Ishikawa (cell line): ENCODE measurements at regions not wholly inside any gene's neighbourhood (a gene's known extent, or its start where the extent isn't known, plus 50 kb on each side); places are given as distances from the start of the nearest gene placed in this dataset.

Source experiments
- CEBPB ChIP-seq: IDR thresholded peaks from 2 replicates; pipeline ENCODE4 v1.6.1; 2012
- CREB1 ChIP-seq: IDR thresholded peaks from 2 replicates; pipeline ENCODE4 v1.6.1; 2012; ENCODE audit warnings: low read depth
- EGR1 ChIP-seq: IDR thresholded peaks from 2 replicates; pipeline ENCODE4 v1.6.1; 2012
- EP300 ChIP-seq: IDR thresholded peaks from 2 replicates; pipeline ENCODE4 v1.6.1; 2012; ENCODE audit warnings: borderline replicate concordance
- FOXM1 ChIP-seq: IDR thresholded peaks from 2 replicates; pipeline ENCODE4 v1.6.1; 2012; ENCODE audit warnings: low read depth, borderline replicate concordance
- MAX ChIP-seq: IDR thresholded peaks from 2 replicates; pipeline ENCODE4 v1.6.1; 2012
- NFIC ChIP-seq: IDR thresholded peaks from 2 replicates; pipeline ENCODE4 v1.6.1; 2012
- RAD21 ChIP-seq: IDR thresholded peaks from 2 replicates; pipeline ENCODE4 v1.6.1; 2012; ENCODE audit warnings: low read depth
- REST ChIP-seq: IDR thresholded peaks from 2 replicates; pipeline ENCODE4 v1.6.1; 2012; ENCODE audit warnings: low read depth, mild to moderate bottlenecking
- TAF1 ChIP-seq: IDR thresholded peaks from 2 replicates; pipeline ENCODE4 v1.6.1; 2012; ENCODE audit warnings: low read depth, mild to moderate bottlenecking
- TCF12 ChIP-seq: IDR thresholded peaks from 2 replicates; pipeline ENCODE4 v1.6.1; 2012; ENCODE audit warnings: low read depth
- TEAD4 ChIP-seq: IDR thresholded peaks from 2 replicates; pipeline ENCODE4 v1.6.1; 2012
- USF1 ChIP-seq: IDR thresholded peaks from 2 replicates; pipeline ENCODE4 v1.6.1; 2012
- YY1 ChIP-seq: IDR thresholded peaks from 2 replicates; pipeline ENCODE4 v1.6.1; 2012; ENCODE audit warnings: low read depth
- ZBTB7A ChIP-seq: IDR thresholded peaks from 2 replicates; pipeline ENCODE4 v1.6.1; 2012; ENCODE audit warnings: low read depth

- TF ChIP-seq EGR1 = no peak
- TF ChIP-seq CREB1 = no peak
- TF ChIP-seq NFIC = no peak
- peak; percentile 52; the same call in 1 of the 2 replicates for TF ChIP-seq USF1
- no peak for TF ChIP-seq REST
Measured at GRCh38 chr10:131697476-131698128, 203.2 kb upstream of the PPP2R2D start.

- TF ChIP-seq EP300 (no peak), ZBTB7A (no peak), YY1 (no peak), TAF1 (no peak), FOXM1 (no peak), USF1 (no peak), NFIC (no peak), CEBPB (no peak), CREB1 (no peak), TCF12 (no peak), MAX (no peak), TEAD4 (no peak), RAD21 (no peak), REST (no peak), EGR1 (no peak)
Measured at GRCh38 chr10:131698232-131698631, 202.6 kb upstream of the PPP2R2D start.

- TF ChIP-seq MAX = no peak
- no peak for TF ChIP-seq CEBPB
- TF ChIP-seq ZBTB7A = no peak
- TF ChIP-seq TEAD4 = no peak
- TF ChIP-seq REST = no peak
- no peak for TF ChIP-seq EP300
- TF ChIP-seq TCF12 = no peak
- TF ChIP-seq YY1 = no peak
- no peak for TF ChIP-seq USF1
- TF ChIP-seq NFIC = no peak
Measured at GRCh38 chr10:131698986-131699385, 201.8 kb upstream of the PPP2R2D start.

GRCh38 chr10:131700032-131700431, 200.8 kb upstream of the PPP2R2D start:
- TF ChIP-seq MAX (no peak), TAF1 (no peak), EP300 (no peak), CREB1 (no peak), TCF12 (no peak), EGR1 (no peak), REST (no peak), RAD21 (no peak), YY1 (no peak), TEAD4 (no peak), CEBPB (no peak), ZBTB7A (no peak), NFIC (no peak), FOXM1 (no peak), USF1 (no peak)
